Stimulated activated CD8-positive, alpha-beta memory T cell treated with anti-CD3 and anti-CD28 coated beads, Interleukin-15, amount 100 ng/mL, for 4 hours (primary cell): ENCODE measurements at regions not wholly inside any gene's neighbourhood (a gene's known extent, or its start where the extent isn't known, plus 50 kb on each side); places are given as distances from the start of the nearest gene placed in this dataset.

Experiments
- DNase-seq, 2 donors: peaks; one replicate each; pipeline ENCODE4 v3.0.0-alpha.2; 2020; ENCODE audit warnings: low read depth in 2 of 2

DNA sequence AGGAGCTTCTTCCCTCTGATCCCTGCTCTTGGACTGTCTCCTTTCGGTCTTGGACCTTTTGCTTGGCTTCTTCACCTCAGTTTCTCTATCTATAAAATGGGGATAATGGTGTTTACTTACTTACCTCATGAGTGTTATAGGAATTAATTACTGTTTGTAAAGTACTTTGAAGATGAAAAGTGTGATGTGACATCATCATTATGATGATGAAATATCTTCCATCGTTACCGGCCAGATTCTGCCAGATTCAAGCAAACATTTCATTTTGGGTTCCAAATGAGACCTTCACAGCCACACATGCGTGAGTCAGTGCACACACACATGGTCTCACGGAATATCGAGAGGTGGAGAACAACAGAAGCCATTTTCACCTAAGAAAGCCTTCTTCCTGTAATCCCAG lies 220.1 kb upstream of the RPL34 start:
- no peak for DNase-seq

GRCh38 chr4:108399610-108400265 lies 220.6 kb upstream of the RPL34 start:
- no peak for DNase-seq

DNA sequence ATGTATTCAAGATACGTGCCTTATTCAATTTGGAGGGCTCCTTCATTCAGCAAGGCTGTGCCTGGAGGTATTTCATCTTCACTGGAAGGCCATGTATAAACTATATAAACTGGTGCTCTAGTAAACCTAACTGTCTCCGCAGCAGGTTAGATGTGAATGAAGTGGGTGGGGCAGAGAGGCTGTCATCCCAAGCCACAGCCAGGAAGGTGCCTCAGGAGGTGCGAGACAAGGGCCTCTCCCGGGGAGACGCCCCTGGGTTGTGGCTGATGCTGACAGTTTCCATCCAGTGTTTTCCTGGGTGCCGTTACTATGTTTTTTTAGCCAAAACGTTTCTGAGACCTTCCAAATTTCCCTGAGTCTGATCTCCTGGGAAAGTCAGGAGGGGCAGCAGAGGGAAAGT lies 221.5 kb upstream of the RPL34 start:
- no peak for DNase-seq

DNA sequence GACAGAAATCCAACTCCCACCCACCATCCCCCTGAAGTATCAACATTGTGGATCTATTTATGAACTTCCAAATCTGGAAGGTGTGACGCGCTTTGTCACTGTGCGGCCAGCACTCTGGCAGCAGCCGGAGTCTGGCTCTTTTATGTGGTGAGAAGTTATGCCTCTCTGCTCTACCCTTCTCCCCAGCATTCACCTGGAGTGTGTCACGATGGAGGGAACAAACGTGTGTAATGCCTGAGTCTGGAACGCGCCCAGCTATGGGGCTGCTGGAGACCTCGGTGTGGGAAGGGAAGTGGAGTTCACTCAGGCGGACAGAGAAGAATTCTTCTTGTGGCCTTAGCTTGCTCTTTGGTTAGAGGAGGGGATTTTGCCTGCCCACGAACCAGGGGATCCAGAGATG lies 222.1 kb upstream of the RPL34 start:
- DNase-seq = no peak

GRCh38 chr4:108397850-108398249 lies 222.5 kb upstream of the RPL34 start:
- no peak for DNase-seq

DNA sequence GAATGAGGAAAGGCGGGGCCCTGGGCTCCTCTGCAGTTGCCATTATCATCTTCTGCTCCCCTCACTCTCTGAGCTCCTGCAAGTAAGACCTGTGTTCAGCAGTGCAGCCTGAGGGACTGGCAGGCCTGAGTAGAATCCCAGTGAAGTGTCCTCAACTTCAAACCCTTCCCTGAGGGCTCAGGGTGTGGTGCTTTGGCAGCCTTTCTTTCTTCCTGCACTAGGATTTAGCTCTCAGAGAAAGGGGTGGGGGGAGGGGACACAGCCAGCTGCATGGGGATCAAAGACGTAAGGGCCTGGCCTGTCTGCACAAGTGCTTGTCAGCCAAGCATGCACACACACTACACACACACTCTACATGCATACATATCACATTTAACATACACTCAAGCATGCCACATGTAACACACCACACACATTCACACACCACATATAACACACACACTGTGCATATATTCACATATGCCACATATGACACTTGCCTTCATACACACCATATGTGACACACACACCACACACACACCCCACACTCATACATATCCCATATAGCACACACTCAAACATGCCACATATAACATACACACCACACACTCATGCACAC lies 223.4 kb upstream of the RPL34 start:
- no peak for DNase-seq

- DNase-seq = no peak
Observed at GRCh38 chr4:108395786-108396185, 224.6 kb upstream of the RPL34 start.

- no peak for DNase-seq
Observed at GRCh38 chr4:108393890-108394472, 225.2 kb upstream of the LEF1 start.

- DNase-seq = no peak
Observed at GRCh38 chr4:108391701-108392455, 223.1 kb upstream of the LEF1 start.

GRCh38 chr4:108385076-108385475 lies 216.3 kb upstream of the LEF1 start:
- no peak for DNase-seq

- DNase-seq = no peak
Observed at GRCh38 chr4:108384544-108384943, 215.8 kb upstream of the LEF1 start.

DNA sequence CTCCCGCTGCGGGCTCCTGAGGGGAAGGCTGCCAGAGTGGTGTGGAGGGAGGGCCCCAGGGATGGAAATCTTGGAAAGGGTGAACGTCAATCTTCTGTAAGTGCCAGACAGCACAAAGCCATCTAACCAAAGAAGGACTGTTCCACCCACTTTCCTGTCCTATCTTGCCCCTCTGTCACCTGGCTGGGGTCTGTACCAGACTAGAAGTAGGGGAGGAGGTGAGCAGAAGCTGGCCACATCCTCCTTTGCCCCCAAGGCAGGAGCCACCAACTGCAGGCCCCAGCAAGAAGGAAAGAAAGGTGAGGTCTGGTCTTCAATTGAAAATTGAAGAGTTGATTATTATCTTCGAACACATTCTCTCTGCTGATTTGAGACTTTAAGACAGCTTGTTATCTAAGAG lies 214.4 kb upstream of the LEF1 start:
- DNase-seq = no peak

DNA sequence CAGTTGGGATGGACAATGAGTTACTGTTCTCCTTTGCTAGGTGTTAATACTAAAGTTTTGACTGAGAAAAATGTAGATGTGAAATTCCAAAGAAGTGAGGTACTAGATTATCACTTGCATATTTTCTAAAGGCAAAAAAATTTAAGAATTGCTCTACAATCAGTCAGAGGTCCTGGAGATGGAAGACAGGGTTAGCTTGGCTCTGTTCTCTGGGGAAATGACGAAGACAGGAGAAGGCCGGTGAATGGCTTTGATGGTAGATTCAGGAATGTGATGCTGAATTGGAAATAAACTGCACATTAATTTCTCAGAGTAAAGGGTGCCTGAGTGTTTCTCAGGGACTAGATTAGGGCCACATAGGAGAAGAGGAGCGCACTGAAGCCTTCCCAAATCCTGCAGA lies 214.0 kb upstream of the LEF1 start:
- DNase-seq = no peak

DNA sequence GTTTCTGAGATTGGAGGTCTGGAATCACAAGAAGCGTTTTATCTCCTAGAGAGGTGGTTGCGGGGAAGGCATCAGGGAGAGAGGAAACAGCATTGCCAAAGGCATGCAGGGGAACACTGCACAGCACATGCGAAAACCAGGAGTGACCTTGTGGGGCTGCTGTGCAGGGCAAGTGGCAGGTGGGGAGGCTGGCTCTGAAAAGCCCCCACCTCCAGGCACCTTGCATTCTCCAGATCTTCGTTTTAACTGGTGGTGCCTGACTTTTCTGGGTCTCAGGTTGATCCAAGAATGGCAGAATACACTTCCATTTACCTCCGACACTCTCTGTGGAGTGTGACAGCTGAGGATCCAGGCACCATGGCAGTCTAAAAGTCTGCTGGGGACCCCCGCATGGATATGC lies 209.4 kb upstream of the LEF1 start:
- no peak for DNase-seq

DNA sequence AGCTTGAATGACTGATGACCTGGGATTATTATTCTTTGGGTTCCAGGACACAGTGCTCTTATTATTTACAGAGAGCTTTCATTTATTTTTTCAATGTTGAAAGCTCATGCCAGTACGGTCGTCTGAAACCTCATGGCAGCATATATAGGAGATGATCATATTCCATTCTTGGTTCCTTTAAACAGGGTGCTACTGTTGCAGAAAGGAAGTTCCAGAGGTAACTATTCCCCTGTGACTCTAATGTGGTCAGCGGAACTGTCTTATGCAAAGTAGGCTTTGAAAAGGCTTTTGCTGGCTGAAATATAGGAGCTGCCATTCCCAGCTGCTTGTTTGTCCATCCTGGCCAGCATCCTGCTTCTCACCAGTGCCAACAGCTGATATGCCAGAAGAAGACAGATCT lies 208.3 kb upstream of the LEF1 start:
- no peak for DNase-seq

DNA sequence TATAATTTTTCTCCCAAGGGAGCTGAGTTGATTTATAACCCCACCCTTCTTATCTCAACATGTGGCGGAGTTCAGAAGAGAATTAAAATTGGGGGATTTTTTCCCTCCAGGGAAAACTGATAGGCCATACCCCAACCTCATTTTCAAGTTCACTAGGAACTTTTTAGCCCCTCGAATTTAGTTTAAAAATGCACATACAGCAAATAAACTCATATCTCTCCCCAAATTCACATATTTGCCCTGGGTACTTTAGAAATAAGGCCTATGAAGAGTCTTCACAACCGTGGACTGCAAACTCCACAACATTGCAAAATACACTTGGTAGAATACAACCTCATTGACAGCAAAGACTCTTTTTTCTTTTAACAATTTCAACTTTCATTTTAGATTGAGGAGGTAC lies 206.7 kb upstream of the LEF1 start:
- no peak for DNase-seq

GRCh38 chr4:108372681-108373080 lies 203.9 kb upstream of the LEF1 start:
- DNase-seq = no peak

GRCh38 chr4:108371282-108371681 lies 202.6 kb upstream of the LEF1 start:
- DNase-seq = no peak

DNA sequence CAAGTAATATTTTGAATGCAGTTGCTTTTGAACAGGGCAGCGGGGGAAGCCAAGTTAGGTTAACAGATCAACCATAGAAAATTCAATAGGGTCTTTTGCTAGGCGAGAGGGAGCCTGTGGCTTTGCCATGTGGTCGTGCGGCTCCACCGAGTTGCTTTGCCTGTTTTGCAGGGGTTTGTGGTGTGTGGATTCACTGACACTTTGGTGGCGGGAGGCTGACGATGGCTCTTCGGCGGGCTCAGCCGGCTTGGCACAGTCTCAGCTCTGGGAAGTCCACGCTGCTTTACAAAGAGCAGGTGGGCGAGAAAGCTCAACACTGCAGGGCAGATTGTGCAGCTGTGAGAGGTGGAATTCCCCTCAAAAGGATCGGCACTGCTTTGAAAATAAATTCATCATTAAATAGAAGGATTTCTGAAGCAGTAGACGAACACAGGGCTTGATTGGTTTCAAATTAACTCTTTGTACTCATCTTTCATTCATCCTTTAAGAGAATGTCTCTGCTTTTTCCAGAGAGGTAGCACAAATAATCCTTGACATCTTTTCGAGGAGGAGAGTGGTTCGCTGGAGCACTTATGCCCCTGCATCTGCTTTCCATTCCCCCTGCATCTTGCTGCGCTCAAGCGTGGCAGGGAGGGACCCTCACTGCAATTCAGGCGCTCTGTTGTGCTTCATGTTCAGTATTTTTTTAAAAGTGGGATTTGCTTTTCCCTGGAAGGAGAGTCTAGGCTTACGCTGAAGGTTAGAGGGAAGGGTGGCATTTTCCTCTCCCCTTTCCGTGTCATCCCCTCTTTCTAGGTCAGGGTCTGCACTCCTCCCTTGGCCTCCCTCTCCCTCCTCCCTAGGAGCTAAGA lies 201.8 kb upstream of the LEF1 start:
- DNase-seq = peak; percentile 20 to 27

DNA sequence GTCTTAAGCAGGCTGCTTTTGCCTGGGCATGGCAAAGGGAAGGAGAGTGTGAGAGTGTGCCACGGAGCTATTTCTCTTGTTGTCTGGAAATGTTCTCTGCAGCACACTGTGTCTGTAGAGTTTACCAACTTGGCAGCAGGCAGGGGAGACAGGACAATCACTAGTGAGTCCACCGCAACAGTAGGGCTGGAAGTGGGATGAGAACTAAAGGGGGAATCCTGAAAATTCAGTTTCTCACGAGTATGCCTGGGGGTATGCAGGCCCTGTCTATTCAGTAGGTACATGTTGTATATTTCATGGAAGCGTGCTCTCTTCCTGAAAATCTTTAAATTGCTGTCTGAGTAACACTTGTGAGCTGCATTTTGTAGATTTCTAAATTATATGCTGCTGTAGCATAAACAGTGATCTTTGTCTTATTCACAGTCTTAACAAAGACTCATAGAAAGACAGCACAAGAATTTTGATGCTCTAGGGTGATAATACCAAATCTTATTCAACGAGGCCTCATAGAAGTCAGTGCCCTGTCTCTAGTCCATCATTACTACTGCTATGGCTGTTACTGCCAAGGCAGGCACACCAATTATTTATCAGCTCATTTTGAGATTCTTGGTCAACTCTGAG lies 200.4 kb upstream of the LEF1 start:
- DNase-seq = no peak

GRCh38 chr4:108367751-108368150 lies 199.0 kb upstream of the LEF1 start:
- DNase-seq = no peak

GRCh38 chr4:108366716-108367115 lies 198.0 kb upstream of the LEF1 start:
- DNase-seq = no peak
